HG02798 (cell line): ENCODE measurements at regions not wholly inside any gene's neighbourhood (a gene's known extent, or its start where the extent isn't known, plus 50 kb on each side); places are given as distances from the start of the nearest gene placed in this dataset.
"Not testable (repeated sequence)": the region's sequence is repeated elsewhere in the genome, so short reads cannot be mapped to it uniquely, and the experiment has no call there.

ENCODE experiments used
- ATAC-seq: cut with Tn5 transposase; IDR thresholded peaks from one replicate; pipeline ENCODE4 v1.9.1; 2021; ENCODE audit warnings: mild to moderate bottlenecking; ENCODE audit not compliant: unreplicated experiment, poor library complexity

DNA sequence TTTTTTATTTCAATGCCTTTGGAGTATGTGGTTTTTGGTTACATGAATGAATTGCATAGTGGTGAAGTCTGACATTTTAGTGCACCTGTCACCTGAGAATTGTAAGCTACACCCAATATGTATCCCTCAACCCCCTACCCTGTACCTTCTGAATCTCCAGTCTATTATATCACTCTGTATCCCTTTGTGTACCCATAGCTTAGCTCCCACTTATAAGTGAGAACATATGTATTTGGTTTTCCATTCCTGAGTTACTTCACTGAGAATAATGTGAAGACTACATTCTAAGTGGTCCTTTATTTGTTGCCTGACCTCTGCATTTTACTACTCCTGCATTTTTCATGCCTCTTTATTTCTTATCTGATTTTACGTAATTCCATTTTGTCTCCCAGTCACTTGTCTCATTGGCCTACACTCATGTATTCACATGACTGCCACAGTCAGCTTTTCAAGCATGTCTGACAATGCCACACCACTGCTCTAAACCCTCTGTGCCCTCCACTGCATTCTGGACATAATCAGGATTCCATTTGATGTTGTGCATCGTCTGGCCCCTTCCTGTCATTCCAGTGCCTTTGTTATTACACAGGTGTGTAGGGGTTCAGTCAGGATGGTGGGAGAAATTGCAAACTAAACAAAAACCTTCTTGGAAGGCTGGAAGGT, 1325.5 kb downstream of the XPNPEP1 start:
- no peak for ATAC-seq

DNA sequence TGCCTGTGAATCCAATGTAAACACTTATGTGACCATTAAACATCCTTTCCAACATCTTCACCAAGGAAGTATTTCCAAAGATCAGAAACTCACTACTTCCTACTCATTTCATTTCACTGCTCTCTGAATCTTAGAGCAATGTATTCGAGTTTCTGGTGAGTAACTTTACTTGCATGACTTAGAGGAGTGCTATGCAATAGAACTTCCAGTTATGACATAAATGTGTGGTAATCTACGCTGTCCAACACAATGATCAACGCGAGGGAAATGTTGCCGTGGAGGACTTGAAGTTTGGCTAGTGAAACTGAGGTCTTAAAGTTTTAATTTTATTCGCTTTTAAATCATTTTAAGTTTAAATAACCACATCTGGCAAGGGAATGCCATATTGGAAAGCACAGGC, 1326.3 kb downstream of the XPNPEP1 start:
- ATAC-seq, result no peak

DNA sequence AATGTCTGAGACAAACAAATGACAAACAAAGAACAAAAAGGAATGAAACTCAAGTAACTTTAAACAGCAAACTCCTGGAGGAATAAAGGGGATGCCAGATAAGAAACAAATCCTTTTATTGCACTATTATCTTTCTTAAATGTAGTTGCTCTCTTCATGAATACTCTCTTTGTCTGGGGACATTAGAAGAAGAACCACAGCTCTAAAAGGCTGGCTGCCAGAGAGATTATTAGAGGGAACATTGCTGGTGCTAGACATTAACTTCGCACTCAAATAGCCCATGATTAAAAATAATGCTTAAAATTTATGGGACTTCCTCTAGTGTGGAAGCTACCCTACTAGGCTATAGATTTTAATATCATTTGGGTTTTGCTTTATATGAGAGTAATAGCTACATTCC, 1330.4 kb downstream of the XPNPEP1 start:
- ATAC-seq, result no peak

DNA sequence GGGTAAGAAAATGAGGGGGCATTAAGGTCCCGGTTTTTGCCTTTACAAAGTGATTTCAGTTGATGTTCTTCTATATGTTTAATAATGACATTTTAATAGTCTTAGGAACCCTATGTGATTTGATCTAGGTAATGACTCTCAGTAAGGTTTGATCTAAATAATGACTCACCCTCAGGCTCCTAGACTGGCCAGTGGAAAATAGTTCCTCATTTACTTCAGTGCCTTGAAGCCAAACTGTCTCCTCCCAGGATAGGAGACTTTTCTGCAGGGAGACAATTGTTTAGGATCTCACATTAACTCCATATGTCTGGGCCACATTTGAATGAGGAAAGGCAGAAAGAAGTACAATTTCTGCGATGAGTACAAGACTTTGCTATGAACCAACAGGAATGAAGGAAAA, 1331.9 kb downstream of the XPNPEP1 start:
- ATAC-seq, result no peak

DNA sequence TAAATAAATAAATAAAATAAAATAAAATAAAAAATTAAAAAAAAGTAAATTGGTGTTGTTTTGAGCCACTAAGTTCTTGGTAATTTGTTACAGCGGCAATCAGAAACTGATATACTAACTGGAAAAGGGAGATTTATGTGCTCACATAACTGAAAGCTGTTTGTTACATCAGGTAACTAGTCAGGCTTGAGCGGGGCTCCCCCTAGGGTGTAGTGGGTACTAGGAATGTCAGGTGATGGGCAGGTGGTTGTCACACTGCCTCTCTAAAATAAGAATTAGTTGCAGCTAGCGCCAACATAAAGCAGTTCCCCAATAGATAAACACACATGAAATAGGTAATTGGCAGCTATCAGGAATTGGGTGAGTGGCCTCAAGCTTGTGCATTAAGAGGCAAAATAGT, 1336.9 kb downstream of the XPNPEP1 start:
- no peak for ATAC-seq

DNA sequence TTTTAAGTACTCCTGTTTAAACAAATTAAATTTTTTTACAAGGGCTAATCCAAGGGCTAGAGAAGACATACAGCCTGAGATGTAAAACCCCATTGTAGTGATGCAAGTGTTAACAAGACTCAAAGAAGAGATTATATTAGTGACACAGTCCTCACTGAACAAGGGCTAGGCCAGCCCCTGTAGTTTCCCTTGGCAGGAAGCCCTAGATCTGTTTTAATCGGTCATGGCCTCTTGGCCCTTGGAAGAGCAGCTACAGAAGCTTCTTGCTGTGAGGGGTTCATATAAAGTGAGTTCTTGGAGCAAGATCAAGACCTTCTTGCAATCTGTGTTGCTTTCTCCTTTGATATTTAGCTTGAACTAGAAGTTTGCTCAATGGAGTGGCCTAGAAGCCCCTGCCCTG, 1339.4 kb downstream of the XPNPEP1 start:
- no peak for ATAC-seq

DNA sequence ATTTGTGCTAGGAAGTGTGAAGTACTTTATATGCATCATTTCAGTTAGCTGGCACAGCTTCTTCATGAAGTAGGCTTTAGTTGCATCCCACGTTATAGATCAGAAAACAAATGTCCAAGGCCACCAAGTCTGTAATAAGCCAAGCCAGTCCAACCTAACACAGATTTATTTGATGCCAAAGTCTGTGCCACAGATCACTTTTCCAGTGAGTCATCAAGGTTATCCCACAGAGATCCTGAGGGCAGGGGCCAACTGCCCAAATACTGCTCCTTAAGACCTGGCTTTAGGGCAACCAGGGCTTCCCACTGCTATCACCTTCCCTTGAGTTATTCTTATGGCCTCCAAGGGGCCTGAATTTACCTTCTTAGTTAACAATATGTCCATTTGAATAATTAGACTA, 1340.4 kb downstream of the XPNPEP1 start:
- ATAC-seq, result no peak

DNA sequence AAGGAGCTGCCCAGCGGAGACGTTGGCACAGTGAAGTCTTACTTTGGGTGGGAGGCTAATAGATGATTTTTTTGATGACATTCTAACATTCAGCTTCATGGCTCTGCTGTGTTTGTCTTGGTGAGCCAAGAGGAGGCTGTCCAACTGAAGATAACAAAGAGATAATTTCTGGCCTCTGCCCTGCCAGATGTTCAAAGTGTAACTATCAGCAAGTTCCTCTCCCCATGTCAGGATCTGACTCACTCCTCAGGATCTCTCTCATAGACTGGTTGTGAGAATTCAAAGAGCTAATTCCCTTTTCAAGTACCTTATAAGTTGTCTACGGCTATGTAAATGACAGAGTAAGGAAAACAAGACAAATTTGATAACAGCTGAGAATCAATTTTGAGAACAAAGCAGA, 1340.9 kb downstream of the XPNPEP1 start:
- no peak for ATAC-seq

DNA sequence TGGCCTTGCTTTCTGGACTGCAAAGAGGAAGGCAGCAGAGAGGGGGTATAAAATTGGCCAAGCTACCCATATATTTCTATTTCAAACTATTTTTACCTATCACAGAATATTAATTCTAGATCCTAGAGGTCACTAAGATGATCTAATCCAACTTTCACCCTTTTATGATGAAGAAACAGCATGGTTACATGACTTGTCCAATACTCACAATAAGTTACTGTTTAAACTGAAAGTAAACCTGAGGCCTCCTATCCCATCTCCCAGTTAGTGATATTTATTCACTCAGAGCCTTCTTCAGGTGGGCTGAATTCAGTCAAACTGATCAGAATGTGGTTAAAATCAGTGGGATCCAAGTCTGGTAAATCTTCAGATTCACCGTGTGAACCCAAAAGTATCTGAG, 1345.1 kb downstream of the XPNPEP1 start:
- ATAC-seq, result no peak

DNA sequence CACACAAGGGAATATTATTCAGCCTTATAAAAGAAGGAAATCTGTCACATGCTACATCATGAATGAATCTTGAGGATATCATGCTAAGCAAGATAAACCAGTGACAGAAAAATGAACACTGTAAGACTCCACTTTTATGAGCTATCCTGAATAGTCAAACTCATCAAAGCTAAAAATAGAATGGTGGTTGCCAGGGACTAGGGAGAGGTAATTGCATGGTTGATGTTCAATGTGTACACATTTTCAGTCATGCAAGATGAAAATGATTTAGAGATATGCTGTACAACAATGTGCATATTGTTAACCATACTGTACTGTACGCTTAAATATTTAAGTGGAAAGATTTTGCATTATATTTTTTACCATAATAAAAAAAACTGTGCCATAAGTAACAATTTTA, 1349.1 kb downstream of the XPNPEP1 start:
- ATAC-seq, result no peak

DNA sequence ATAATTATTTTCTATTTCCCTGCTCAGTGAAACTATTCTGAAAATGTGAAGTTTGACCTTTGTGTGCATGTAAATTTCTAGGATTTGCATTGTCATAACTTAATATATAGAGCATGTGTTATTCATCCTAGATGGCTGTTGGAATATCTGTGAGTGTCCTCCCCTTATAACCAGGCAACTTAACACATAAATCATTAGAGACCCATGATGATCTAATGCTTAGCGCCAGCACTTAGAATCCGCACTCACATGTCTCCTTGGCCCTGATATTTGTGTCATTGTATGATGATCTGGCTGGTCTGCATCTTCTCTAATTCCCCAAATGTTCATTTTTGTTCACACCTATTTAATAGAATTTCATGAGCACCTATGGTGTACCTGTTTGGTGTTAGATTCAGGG, 1354.5 kb downstream of the XPNPEP1 start:
- no peak for ATAC-seq

DNA sequence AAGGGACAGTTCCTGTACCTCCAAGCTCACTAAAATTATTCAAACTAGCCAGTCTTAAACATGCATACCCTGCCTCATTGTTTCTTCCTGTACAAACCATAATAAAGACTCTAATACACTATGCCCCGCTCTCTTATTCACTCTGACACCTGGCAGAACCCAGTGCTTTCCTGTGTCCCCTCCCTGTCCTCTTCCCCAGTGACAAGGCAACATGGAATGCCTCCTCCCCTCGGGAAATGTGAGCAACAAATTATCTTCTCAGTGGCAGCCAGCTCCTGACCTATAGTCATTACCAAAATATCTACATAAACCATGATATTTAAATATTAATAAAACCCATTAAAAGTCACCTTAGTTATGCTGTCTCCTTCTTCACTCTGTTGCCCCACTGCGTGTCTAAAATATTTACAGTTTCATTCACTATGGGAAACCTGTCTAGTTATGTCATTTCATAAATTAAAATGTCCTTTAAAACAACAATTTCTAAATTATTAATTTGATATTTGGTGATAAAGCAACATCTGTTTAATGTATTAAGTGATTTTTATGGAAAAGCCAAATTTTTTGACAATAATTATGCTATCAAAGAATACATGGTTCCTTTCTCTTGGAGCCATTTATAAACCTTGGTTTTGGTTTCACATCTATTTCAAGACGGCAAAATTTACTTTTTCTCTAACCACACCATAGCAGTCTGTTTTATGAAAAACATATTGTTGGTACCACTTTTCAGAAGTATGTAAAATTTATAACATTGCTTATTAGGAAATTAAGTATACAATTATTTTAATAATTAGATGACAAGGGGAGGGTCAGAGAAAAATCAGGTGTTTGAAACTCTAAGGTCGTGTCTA, 1355.2 kb downstream of the XPNPEP1 start:
- peak; percentile 67 for ATAC-seq

DNA sequence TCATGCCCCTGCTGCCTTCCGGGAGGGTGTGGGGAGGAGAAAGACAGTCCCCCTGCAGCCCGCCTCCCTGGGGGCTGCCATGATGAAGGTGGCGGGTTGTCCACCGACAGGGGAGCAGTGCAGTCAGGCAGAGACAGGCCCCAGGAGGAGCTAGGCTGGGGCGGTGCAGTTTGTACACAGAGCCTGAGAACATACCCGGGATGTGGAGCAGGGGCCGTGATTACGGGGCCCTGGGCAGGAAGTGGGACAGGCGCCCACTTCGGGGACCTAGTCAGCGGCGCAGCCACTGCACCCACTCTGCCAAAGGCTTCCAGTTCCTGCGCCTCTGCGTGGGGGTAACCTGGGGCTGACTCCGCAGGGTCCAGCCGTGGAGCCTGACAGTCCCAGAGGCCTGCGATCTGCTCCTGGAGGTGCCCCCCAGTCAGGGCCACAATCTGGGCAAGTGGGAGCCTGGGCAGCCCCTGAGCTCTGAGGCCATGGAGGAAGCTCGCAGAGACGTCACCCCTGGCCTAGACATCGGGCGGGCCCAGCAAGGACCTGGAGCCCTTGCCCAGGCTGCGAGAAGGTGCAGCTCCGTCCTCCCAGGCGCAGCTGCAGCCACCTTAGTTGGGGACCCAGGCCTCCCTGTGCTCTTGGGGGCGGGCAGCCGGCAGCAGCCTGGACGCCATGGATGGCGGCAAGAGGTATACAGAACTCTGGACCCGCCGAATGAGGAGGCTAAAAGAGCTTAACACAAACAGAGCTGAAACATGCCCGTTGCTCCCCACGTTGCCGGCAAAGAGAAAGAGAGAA, 1356.8 kb downstream of the XPNPEP1 start:
- ATAC-seq, result no peak

DNA sequence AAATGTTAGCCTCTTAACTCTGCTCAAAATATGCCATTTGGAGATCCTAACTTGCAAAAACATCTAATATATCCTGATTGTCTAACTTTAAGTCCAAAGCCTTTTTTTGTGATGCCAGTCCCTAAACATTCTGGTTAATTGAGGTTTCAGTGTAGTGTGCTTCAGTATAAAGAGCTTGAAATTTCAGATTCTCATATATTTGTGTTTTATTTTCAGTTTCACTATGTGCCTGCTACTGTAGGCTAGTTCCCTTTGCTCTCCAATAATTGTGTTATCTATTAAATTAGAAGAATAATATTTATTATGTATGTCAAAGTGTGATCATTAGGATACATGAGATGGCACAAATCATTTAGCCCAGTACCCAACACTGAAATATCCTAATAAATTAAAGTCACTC, 1361.2 kb downstream of the XPNPEP1 start:
- no peak for ATAC-seq

DNA sequence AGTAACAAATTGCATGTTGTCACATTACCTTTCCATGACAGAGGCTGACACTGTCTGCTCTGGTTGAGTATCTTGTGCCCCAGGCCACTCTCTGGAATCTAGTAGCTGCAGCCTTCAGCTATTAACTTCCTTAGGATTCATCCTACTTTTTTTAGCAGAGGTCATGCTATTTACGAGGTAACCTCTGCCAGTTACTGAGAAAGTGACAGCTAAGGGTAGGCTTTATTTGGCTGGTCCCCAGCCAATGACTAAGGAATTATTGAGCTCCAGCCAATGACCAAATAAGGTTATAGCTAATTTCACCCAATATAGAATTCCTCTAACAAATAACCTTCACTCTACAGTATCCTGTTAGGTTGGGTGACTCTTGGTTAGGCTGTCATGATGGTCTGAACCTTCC, 1361.7 kb downstream of the XPNPEP1 start:
- no peak for ATAC-seq

DNA sequence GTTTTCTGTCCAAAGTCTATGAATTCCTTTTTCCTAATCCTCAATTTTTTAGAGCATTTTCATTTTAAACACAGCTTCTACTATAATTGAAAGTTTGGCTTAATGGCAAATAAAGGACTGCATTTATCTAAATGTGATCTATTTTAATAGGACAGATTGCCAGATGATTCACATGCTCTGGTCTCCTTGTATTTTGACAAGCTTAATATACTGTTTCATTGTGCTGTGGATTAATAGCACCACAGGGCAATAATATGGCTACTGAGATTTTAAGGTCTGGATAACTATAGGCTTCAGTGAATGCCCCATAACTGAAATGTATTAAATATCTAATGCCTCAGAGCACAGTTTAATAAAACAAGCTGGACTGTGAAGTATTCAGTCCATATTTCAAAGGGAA, 1362.8 kb downstream of the XPNPEP1 start:
- no peak for ATAC-seq

DNA sequence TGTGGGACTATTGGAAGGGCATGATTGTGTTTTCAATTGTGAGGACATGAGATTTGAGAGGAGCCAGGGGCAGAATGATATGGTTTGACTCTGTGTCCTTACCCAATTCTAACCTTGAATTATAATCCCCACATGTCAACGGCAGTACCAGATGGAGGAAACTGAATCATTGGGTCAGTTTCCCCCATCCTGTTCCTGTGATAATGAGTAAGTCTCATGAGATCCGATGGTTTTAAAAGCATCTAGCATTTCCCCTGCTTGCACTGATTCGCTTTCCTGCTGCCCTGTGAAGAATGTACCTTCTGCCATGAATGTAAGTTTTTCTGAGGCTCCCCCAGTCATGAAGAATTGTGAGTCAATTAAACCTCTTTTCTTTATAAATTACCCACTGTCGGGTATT, 1367.1 kb downstream of the XPNPEP1 start:
- no peak for ATAC-seq

DNA sequence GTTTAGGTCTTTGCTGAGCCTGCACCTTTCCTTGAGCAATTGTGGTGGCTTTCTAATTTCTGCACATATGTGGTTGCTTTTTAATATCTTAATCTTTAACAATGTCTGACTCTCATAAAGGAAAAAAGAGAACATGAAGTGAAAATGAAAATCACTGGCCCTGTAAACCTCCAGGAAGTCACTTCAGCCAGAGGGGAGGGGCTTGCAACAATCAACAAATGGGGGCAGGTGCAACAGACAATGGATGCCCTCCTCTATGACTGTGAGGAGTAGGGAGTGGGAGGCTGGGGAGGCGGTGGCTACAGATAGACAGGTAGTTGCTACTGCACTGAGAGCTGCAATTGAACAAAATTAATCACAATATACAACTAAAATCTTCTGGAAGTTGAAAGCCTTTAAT, 1377.4 kb downstream of the XPNPEP1 start:
- peak; percentile 72 for ATAC-seq

DNA sequence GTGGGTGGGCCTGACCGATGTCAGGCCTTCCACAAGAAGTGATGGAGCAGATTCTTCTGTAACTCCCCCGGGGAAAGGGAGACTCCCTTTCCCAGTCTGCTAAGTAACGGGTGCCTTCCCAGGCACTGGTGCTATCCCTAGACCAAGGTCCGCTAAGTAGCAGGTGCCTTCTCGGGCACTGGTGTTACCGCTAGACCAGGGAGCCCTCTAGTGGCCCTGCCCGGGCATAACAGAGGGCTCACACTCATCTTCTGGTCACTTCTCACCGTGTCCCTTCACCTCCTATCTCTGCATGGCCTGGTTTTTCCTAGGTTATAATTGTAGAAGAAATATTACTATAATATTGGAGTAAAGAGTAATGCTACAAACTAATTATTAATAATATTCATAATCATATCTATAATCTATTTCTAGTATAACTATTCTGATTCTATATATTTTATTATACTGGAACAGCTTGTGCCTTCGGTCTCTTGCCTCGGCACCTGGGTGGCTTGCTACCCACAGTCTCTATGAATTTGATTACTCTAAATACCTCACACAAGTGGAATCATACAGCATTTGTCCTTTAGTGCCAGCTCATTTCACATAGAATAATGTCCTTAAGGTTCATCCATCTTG, 1378.7 kb downstream of the XPNPEP1 start:
- ATAC-seq, result peak; percentile 90

DNA sequence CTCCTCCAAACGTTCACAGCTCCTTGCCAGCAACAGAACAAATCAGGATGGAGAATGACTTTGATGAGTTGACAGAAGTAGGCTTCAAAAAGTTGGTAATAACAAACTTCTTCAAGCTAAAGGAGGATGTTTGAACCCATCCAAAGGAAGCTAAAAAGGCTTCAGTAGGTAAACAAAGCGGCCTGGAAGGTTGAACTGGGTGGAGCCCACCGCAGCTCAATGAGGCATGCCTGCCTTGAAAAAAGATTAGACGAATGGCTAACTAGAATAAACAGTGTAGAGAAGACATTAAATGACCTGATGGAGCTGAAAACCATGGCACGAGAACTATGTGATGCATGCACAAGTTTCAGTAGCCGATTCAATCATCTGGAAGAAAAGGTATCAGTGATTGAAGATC, 1369.0 kb upstream of the SORCS1 start:
- ATAC-seq, result not testable (repeated sequence)
